Osteoblast (primary cell): ENCODE measurements at regions not wholly inside any gene's neighbourhood (a gene's known extent, or its start where the extent isn't known, plus 50 kb on each side); places are given as distances from the start of the nearest gene placed in this dataset.

Experiments used
- DNase-seq: peaks from one replicate; pipeline ENCODE4 v3.0.0; 2011; ENCODE audit warnings: low spot score, mixed read lengths; ENCODE audit not compliant: insufficient read length; ENCODE audit errors: missing footprints
- H2AFZ ChIP-seq: 2 replicates; pipeline ENCODE4 v1.6.0; 2011; ENCODE audit warnings: mild to moderate bottlenecking, low read length
- H3K27ac ChIP-seq: 2 replicates; pipeline ENCODE4 v1.5.1; 2011; ENCODE audit warnings: mild to moderate bottlenecking, low read depth, low read length, moderate library complexity
- H3K27me3 ChIP-seq: 2 replicates; pipeline ENCODE4 v1.6.0; 2012; ENCODE audit warnings: mild to moderate bottlenecking, control low read depth, inconsistent platforms, low read length, moderate library complexity; ENCODE audit not compliant: insufficient read depth
- H3K36me3 ChIP-seq: 2 replicates; pipeline ENCODE4 v1.5.1; 2011; ENCODE audit warnings: mild to moderate bottlenecking, low read length, control low read depth, moderate library complexity; ENCODE audit not compliant: insufficient read depth
- H3K4me1 ChIP-seq: 2 replicates; pipeline ENCODE4 v1.5.1; 2011; ENCODE audit warnings: mild to moderate bottlenecking, low read length, control low read depth, moderate library complexity; ENCODE audit not compliant: insufficient read depth
- H3K4me2 ChIP-seq: 2 replicates; pipeline ENCODE4 v1.6.0; 2011; ENCODE audit warnings: mild to moderate bottlenecking, low read length; ENCODE audit not compliant: insufficient read depth
- H3K4me3 ChIP-seq: fragments of 200-600 bp; sonication (generic); 3 replicates; pipeline ENCODE4 v1.5.1; 2012; ENCODE audit warnings: mild to moderate bottlenecking, low read length, inconsistent platforms; ENCODE audit not compliant: insufficient read depth
- H3K79me2 ChIP-seq: 2 replicates; pipeline ENCODE4 v1.6.0; 2012; ENCODE audit warnings: mild to moderate bottlenecking, low read length, control low read depth, inconsistent platforms; ENCODE audit not compliant: insufficient read depth
- H3K9me3 ChIP-seq: 2 replicates; pipeline ENCODE4 v1.5.1; 2011; ENCODE audit warnings: low read depth, low read length, control low read depth
- H4K20me1 ChIP-seq: 2 replicates; pipeline ENCODE4 v1.6.0; 2012; ENCODE audit warnings: mild to moderate bottlenecking, low read length, control low read depth; ENCODE audit not compliant: insufficient read depth
- CTCF ChIP-seq: IDR thresholded peaks from 2 replicates; pipeline ENCODE4 v1.5.1; 2011; ENCODE audit warnings: mild to moderate bottlenecking, low read depth, low read length, moderate library complexity; ENCODE audit errors: extremely low read depth

DNA sequence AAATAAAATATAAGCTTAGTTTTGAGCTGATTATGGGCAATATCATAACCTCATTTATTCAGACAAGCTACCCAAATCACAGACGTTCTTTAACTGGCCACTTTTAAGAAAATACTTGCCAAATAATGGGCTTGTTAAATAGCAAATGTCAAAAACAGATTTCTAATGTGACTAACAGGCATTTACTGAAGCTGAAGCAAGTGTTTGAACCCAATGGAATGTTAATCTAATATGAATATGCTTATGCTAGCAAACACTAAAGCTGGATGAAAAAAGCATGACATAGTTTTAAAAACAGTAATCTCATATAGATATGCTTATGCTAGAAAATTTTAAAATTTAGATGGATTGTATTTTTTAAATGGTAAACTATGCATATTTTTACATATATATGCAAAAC, 411.6 kb upstream of the PTGER4 start:
- TF ChIP-seq CTCF, result no peak

GRCh38 chr5:40266952-40267351, 412.8 kb upstream of the PTGER4 start:
- no peak for DNase-seq
- Histone ChIP-seq H4K20me1 (no peaks in the 10 kb centered on the region), H3K4me1 (no peaks in the 10 kb centered on the region), H3K27me3 (no peaks in the 10 kb centered on the region), H3K36me3 (no peaks in the 10 kb centered on the region), H3K9me3 (no peaks in the 10 kb centered on the region), H3K27ac (no peak overlapping the region), H3K4me3 (no peak overlapping the region), H3K4me2 (no peak overlapping the region), H2AFZ (no peak overlapping the region), H3K79me2 (no peaks in the 10 kb centered on the region)
- no peak for TF ChIP-seq CTCF

More for the DNA sequence above, 411.6 kb upstream of the PTGER4 start:
- Histone ChIP-seq H3K9me3 (no peaks in the 10 kb centered on the region), H3K27me3 (no peaks in the 10 kb centered on the region), H3K27ac (no peak overlapping the region), H3K4me1 (no peaks in the 10 kb centered on the region), H3K4me2 (no peak overlapping the region), H3K36me3 (no peaks in the 10 kb centered on the region), H3K4me3 (no peak overlapping the region), H3K79me2 (no peaks in the 10 kb centered on the region), H2AFZ (no peak overlapping the region), H4K20me1 (no peaks in the 10 kb centered on the region)
- DNase-seq, result no peak

GRCh38 chr5:40261984-40262383, 417.7 kb upstream of the PTGER4 start:
- no peak for DNase-seq

GRCh38 chr5:40260361-40260760, 419.4 kb upstream of the PTGER4 start:
- H3K9me3 ChIP-seq, result no peaks in the 10 kb centered on the region
- H3K4me3 ChIP-seq, result no peak overlapping the region
- DNase-seq, result peak; percentile 22
- no peak overlapping the region for H3K27ac ChIP-seq
- H2AFZ ChIP-seq, result peak overlapping the region; percentile 5
- no peaks in the 10 kb centered on the region for H3K79me2 ChIP-seq
- H3K4me2 ChIP-seq, result no peak overlapping the region
- TF ChIP-seq CTCF, result no peak
- H4K20me1 ChIP-seq, result no peaks in the 10 kb centered on the region
- H3K4me1 ChIP-seq, result no peaks in the 10 kb centered on the region
- no peaks in the 10 kb centered on the region for H3K27me3 ChIP-seq
- H3K36me3 ChIP-seq, result no peaks in the 10 kb centered on the region

More at GRCh38 chr5:40261984-40262383, 417.7 kb upstream of the PTGER4 start:
- no peak overlapping the region for H3K4me2 ChIP-seq
- no peaks in the 10 kb centered on the region for H3K9me3 ChIP-seq
- no peak for TF ChIP-seq CTCF
- no peaks in the 10 kb centered on the region for H3K36me3 ChIP-seq
- H2AFZ ChIP-seq, result no peak overlapping the region
- no peaks in the 10 kb centered on the region for H4K20me1 ChIP-seq
- H3K4me1 ChIP-seq, result no peaks in the 10 kb centered on the region
- no peak overlapping the region for H3K27ac ChIP-seq
- no peaks in the 10 kb centered on the region for H3K27me3 ChIP-seq
- no peaks in the 10 kb centered on the region for H3K79me2 ChIP-seq
- H3K4me3 ChIP-seq, result no peak overlapping the region
